Fibroblast of lung (primary cell): ENCODE measurements at regions not wholly inside any gene's neighbourhood (a gene's known extent, or its start where the extent isn't known, plus 50 kb on each side); places are given as distances from the start of the nearest gene placed in this dataset.

Experiments
- DNase-seq, 2 donors: peaks; one replicate each; pipeline versions ENCODE4 v3.0.0 to v3.0.0-alpha.2; 2010; ENCODE audit warnings: low read depth in 2 of 2
- H2AFZ ChIP-seq: 2 replicates; pipeline ENCODE4 v1.5.1; 2012; ENCODE audit warnings: low read length, control low read depth, inconsistent platforms
- H3K27ac ChIP-seq: 2 replicates; pipeline ENCODE4 v1.5.1; 2011; ENCODE audit warnings: low read length, control low read depth; ENCODE audit not compliant: insufficient read depth
- H3K27me3 ChIP-seq: 2 replicates; pipeline ENCODE4 v1.5.1; 2011; ENCODE audit warnings: mild to moderate bottlenecking, low read length; ENCODE audit not compliant: control insufficient read depth, insufficient read depth
- H3K36me3 ChIP-seq: 2 replicates; pipeline ENCODE4 v1.5.1; 2011; ENCODE audit warnings: low read length; ENCODE audit not compliant: control insufficient read depth, insufficient read depth
- H3K4me1 ChIP-seq: 2 replicates; pipeline ENCODE4 v1.5.1; 2011; ENCODE audit warnings: low read length; ENCODE audit not compliant: control insufficient read depth, insufficient read depth; ENCODE audit errors: extremely low read depth
- H3K4me2 ChIP-seq: 2 replicates; pipeline ENCODE4 v1.5.1; 2011; ENCODE audit warnings: low read length, control low read depth; ENCODE audit not compliant: insufficient read depth; ENCODE audit errors: extremely low read depth
- H3K4me3 ChIP-seq, 4 experiments: fragments of 200-600 bp in 1 of 4; sonication (generic) in 1 of 4; replicated peaks in 1 of 4; 2 replicates each; pipeline ENCODE4 v1.5.1; 2011 to 2016; ENCODE audit warnings: low read length in 4 of 4, low read depth in 3 of 4, mild to moderate bottlenecking in 3 of 4, control low read depth in 2 of 4, inconsistent platforms in 1 of 4, mixed read lengths in 1 of 4; ENCODE audit not compliant: insufficient read depth in 1 of 4; ENCODE audit errors: control extremely low read depth in 1 of 4
- H3K79me2 ChIP-seq: 2 replicates; pipeline ENCODE4 v1.5.1; 2012; ENCODE audit warnings: mild to moderate bottlenecking, low read length, inconsistent platforms; ENCODE audit not compliant: control insufficient read depth, insufficient read depth
- H3K9ac ChIP-seq: 2 replicates; pipeline ENCODE4 v1.5.1; 2011; ENCODE audit warnings: mild to moderate bottlenecking, low read length, control low read depth; ENCODE audit not compliant: insufficient read depth
- H3K9me3 ChIP-seq: 2 replicates; pipeline ENCODE4 v1.5.1; 2012; ENCODE audit warnings: low read depth, low read length; ENCODE audit not compliant: control insufficient read depth, insufficient read depth
- H4K20me1 ChIP-seq: 2 replicates; pipeline ENCODE4 v1.5.1; 2011; ENCODE audit warnings: low read length; ENCODE audit not compliant: control insufficient read depth, insufficient read depth; ENCODE audit errors: extremely low read depth
- EZH2 ChIP-seq: IDR thresholded peaks from 2 replicates; pipeline ENCODE4 v1.5.1; 2012; ENCODE audit warnings: low read length, control low read depth, mild to moderate bottlenecking; ENCODE audit errors: missing control alignments
- TF ChIP-seq, protein P1 (sequence below), 2 donors: IDR thresholded peaks in 1 of 2; conservative IDR thresholded peaks in 1 of 2; 1 replicate in 1 of 2; 2 replicates in 1 of 2; pipeline ENCODE4 v1.5.1; 2011 to 2012; ENCODE audit warnings: low read length in 2 of 2, control low read depth in 1 of 2, inconsistent platforms in 1 of 2, low read depth in 1 of 2, mild to moderate bottlenecking in 1 of 2

DNA sequence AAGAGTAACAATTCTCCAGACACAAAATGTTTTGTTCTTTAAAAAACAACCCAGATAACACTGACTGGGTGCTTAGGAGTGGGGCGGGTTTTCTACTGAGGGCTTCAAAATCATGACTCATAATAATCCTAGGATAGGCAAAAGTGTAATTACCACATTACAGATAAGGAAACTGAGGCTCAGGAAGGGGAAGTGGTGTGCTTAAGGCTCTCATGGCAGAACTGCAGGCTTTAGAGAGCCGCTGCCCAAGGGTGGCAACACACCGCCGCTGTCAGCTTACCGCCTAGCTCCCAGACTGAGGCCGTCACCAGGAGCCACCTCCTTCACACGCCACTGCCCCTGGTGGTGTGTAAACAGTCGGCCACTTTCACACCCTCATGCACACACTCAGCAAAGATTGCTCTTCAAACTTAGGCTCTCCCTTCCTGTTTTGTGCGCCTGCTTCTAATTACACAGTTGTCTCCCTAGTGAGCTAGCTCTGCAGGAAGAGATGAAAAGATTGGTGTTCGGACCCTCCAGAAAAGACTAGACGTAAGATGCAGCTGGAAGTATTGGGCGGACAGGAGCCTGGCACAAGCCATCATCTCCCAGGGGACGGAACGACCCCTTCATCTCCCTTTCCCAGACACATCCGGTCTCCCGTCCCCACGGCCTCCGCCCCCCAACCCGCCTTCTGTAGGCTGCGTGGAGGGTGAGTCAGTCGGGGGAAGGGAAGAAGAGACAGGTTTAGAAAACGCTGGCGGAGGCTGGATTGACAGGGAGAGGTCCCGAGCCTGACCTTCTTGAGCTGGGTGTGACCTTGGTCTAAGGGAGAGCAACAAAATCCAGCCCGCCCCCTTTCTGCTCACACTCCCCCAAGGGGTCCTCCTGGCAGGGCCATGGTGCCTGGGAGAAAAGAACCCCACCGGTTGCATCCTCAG, 162.7 kb downstream of the SYK start:
- Histone ChIP-seq H3K9ac (no peak overlapping the region), H2AFZ (peak overlapping the region; percentile 14)
- TF ChIP-seq, protein P1, sequence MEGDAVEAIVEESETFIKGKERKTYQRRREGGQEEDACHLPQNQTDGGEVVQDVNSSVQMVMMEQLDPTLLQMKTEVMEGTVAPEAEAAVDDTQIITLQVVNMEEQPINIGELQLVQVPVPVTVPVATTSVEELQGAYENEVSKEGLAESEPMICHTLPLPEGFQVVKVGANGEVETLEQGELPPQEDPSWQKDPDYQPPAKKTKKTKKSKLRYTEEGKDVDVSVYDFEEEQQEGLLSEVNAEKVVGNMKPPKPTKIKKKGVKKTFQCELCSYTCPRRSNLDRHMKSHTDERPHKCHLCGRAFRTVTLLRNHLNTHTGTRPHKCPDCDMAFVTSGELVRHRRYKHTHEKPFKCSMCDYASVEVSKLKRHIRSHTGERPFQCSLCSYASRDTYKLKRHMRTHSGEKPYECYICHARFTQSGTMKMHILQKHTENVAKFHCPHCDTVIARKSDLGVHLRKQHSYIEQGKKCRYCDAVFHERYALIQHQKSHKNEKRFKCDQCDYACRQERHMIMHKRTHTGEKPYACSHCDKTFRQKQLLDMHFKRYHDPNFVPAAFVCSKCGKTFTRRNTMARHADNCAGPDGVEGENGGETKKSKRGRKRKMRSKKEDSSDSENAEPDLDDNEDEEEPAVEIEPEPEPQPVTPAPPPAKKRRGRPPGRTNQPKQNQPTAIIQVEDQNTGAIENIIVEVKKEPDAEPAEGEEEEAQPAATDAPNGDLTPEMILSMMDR (conservative IDR thresholded peaks at IDR 0.05 in 1 of 2, IDR thresholded peaks at IDR 0.05 in 1 of 2; ENCODE audit: low read depth in 1 of 2, low read length in 2 of 2) = no peak
- no peak for TF ChIP-seq EZH2

DNA sequence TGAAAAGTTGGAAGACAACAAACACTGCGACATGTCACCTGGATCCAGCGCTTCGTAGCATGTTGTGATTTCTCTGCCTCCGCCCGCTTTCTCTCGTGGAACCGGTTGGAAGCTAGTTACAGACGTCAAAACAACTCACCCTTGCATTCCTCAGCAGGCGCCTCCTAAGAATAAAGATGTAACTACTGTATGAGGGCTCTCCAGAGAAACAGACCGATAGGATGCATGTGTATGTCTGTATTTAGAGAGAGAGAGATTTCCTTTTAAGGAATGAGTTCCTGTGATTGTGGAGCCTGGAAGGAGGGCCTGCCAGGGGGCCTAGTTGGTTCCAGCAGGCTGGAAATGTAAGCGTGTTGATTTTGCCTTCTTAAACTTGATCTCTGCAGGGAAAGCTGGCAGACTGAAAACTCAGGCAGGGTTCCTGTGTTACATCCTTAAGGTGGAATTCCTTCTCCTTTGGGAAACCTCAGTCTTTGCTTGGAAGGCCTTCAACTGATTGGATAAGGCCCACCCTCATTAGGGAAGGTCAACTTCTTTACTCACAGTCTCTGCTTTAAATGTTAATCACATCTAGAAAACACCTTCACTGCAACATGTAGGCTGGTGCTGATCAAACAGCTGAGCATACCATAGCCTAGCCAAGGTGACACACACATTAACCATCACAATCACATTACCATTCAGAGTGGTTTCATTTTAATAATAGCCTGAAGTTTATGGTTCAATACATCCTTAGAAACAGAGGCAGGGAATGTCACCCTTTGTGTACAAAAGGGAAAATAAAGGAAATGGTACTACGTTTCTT, 163.8 kb downstream of the SYK start:
- Histone ChIP-seq H3K79me2 (no peaks in the 10 kb centered on the region), H3K9me3 (no peaks in the 10 kb centered on the region), H3K4me2 (no peak overlapping the region), H3K27me3 (no peaks in the 10 kb centered on the region), H3K27ac (no peak overlapping the region), H2AFZ (no peak overlapping the region), H3K4me3 (no peak overlapping the region), H3K9ac (no peak overlapping the region), H4K20me1 (no peaks in the 10 kb centered on the region), H3K4me1 (no peaks in the 10 kb centered on the region), H3K36me3 (no peaks in the 10 kb centered on the region)
- TF ChIP-seq EZH2 = no peak
- TF ChIP-seq, protein P1 (conservative IDR thresholded peaks at IDR 0.05 in 1 of 2, IDR thresholded peaks at IDR 0.05 in 1 of 2; ENCODE audit: low read depth in 1 of 2, low read length in 2 of 2) = no peak
- DNase-seq = no peak

More for the DNA sequence above, 162.7 kb downstream of the SYK start:
- Histone ChIP-seq H3K4me1 (no peaks in the 10 kb centered on the region), H3K27me3 (no peaks in the 10 kb centered on the region), H3K9me3 (no peaks in the 10 kb centered on the region), H4K20me1 (no peaks in the 10 kb centered on the region), H3K4me2 (no peak overlapping the region), H3K79me2 (no peaks in the 10 kb centered on the region), H3K27ac (no peak overlapping the region), H3K36me3 (no peaks in the 10 kb centered on the region), H3K4me3 (no peak overlapping the region)
- DNase-seq = no peak

DNA sequence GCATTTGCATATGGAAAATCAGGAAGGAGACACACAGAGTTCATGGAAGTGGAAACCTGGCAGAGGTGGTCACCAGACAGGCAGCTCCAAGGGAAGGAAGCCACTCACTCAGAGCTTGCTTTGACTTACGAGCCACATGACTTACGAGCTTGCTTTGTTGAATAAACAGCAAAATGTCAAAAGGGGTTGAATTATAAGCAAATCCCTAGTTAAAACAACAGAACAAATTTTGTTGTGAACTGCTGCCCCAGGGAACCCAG, 164.3 kb downstream of the SYK start:
- H2AFZ ChIP-seq = no peak overlapping the region

More for the DNA sequence above, 164.3 kb downstream of the SYK start:
- Histone ChIP-seq H3K79me2 (no peaks in the 10 kb centered on the region), H3K27me3 (no peaks in the 10 kb centered on the region), H3K9ac (no peak overlapping the region), H3K36me3 (no peaks in the 10 kb centered on the region), H3K4me1 (no peaks in the 10 kb centered on the region), H3K27ac (no peak overlapping the region), H3K4me3 (no peak overlapping the region), H3K4me2 (no peak overlapping the region), H3K9me3 (no peaks in the 10 kb centered on the region), H4K20me1 (no peaks in the 10 kb centered on the region)
- no peak for DNase-seq
- TF ChIP-seq, protein P1 (conservative IDR thresholded peaks at IDR 0.05 in 1 of 2, IDR thresholded peaks at IDR 0.05 in 1 of 2; ENCODE audit: low read depth in 1 of 2, low read length in 2 of 2) = no peak
- TF ChIP-seq EZH2 = no peak
